ENCODE measurements at regions not wholly inside any gene's neighbourhood (a gene's known extent, or its start where the extent isn't known, plus 50 kb on each side); places are given as distances from the start of the nearest gene placed in this dataset.

- intact Hi-C loops (cut with micrococcal nuclease) = no loop called here
Measured at GRCh38 chr14:22011253-22011642, 337.6 kb upstream of the OR4E1 start.

- intact Hi-C loops (cut with micrococcal nuclease) = no loop called here
Measured at GRCh38 chr14:22010545-22011252, 337.1 kb upstream of the OR4E1 start.

GRCh38 chr14:22008766-22009165 lies 335.1 kb upstream of the OR4E1 start:
- intact Hi-C loops (cut with micrococcal nuclease) = no loop called here

GRCh38 chr14:22007784-22008412 lies 334.3 kb upstream of the OR4E1 start:
- intact Hi-C loops (cut with micrococcal nuclease) = no loop called here

DNA sequence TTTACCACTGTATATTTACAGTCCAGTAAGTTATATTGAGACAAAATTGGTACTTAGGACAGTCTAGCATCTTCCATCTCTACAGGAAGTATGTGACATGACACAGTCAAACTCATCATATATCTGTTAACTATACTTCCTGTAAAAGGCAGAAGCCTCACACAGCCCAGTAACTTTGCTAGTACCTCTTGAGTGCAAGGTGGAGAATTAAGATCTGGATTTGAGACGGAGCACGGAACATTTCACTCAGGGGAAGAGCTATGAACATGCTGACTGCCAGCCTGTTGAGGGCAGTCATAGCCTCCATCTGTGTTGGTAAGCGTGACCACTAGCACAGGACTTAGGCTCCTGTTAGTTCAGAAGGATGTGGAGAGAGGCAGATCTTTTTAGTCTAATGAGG lies 333.7 kb upstream of the OR4E1 start:
- intact Hi-C loops (cut with micrococcal nuclease) = no loop called here

- intact Hi-C loops (cut with micrococcal nuclease) = loop anchor here (2.0 kb wide), 3 partner anchors 43 to 95 kb away; no protein-coding TSS in a partner anchor
Measured at GRCh38 chr14:22003461-22003860, 329.8 kb upstream of the OR4E1 start.

- intact Hi-C loops (cut with micrococcal nuclease) = loop anchor here (2.0 kb wide), 3 partner anchors 44 to 96 kb away; no protein-coding TSS in a partner anchor
Measured at GRCh38 chr14:22002860-22003284, 329.3 kb upstream of the OR4E1 start.

DNA sequence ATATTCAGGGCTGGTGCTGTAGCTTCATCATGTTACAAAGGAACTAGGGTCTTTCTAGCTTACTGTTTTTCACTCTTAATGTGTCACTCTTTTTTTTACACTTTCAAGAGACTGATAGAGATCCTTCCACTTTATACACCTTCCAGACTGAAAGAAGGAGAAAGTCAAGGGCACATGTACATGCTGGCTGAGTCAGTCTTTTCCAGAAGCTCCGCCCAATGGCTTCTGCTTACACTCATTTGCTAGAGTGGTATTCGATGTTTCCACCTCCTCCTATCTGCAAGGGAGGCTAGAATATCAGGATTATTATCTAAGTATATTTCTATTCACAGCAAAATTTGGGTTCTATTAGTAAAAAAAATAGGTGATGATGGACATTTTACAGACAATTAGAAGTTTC lies 325.8 kb upstream of the OR4E1 start:
- intact Hi-C loops (cut with micrococcal nuclease) = loop anchor here (1.0 to 5.0 kb wide), 2 partner anchors 9 to 498 kb away; no protein-coding TSS in a partner anchor

GRCh38 chr14:21997300-21997699 lies 323.7 kb upstream of the OR4E1 start:
- intact Hi-C loops (cut with micrococcal nuclease) = loop anchor here (2.0 to 5.0 kb wide), 3 partner anchors 18 to 560 kb away; no protein-coding TSS in a partner anchor

DNA sequence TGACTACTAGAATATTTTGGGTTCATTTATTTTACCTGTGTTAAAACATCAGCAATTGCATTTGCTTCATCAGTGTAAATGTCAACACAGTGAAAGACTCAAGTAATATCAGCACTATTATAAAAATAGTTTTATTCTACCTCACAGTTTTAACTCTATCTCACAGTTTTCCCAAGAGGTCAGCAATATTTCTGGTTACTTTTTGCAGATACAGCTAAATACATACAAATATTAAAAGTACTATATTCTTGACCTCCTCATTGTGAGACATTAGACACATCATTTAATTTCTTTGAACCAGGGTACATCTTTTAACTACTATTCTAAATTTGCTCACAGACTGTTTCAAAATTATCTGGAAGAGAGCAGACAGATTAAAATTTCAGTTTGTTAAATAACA lies 321.7 kb upstream of the OR4E1 start:
- intact Hi-C loops (cut with micrococcal nuclease) = loop anchor here (5.0 kb wide), 1 partner anchor 502 kb away; no protein-coding TSS in a partner anchor

DNA sequence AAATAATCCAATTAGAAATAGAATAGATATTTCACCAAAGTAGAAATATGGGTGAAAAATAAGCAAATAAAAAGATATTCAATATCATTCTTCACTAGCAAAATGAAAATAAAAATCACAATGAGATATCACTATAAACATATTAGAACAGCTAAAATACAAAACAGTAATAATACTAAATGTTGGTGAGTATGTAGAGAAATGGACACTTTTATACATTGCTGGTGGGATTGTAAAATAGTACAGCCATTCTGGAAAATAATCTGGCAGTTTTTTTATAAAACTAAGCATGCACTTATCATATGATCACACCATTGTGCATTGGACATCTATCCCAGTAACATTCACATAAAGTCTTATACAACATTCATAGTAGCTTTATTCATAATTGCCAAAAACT lies 320.2 kb upstream of the OR4E1 start:
- intact Hi-C loops (cut with micrococcal nuclease) = loop anchor here (5.0 kb wide), 2 partner anchors 77 to 858 kb away; no protein-coding TSS in a partner anchor

DNA sequence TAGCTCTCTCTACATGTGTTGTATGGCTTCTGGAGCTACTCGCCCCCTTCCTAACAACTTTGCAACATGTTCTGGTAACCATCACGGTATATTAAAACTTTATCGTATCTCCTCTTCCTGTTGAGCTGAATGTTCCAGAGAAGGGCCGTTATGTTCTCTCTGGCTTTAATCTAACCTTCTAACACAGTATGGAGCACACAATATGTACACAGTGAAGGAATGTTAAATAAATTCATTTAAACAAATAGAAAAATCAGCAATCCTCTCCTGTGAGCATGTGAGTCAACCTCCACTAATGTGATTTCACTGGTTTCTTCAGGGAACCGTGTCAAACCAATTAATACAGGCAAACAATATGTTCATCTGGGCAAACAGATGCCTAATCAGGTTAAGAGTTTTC lies 319.5 kb upstream of the OR4E1 start:
- intact Hi-C loops (cut with micrococcal nuclease) = loop anchor here (5.0 kb wide), 2 partner anchors 76 to 859 kb away; no protein-coding TSS in a partner anchor

GRCh38 chr14:21991130-21991529 lies 317.5 kb upstream of the OR4E1 start:
- intact Hi-C loops (cut with micrococcal nuclease) = loop anchor here (5.0 kb wide), 2 partner anchors 74 to 861 kb away; no protein-coding TSS in a partner anchor

- intact Hi-C loops (cut with micrococcal nuclease) = loop anchor here (1.0 to 5.0 kb wide), 4 partner anchors 9 to 862 kb away; no protein-coding TSS in a partner anchor
Measured at GRCh38 chr14:21990116-21990515, 316.5 kb upstream of the OR4E1 start.

- intact Hi-C loops (cut with micrococcal nuclease) = no loop called here
Measured at GRCh38 chr14:21989090-21989489, 315.5 kb upstream of the OR4E1 start.

- intact Hi-C loops (cut with micrococcal nuclease) = no loop called here
Measured at GRCh38 chr14:21988413-21988812, 314.8 kb upstream of the OR4E1 start.

GRCh38 chr14:21987937-21988336 lies 314.3 kb upstream of the OR4E1 start:
- intact Hi-C loops (cut with micrococcal nuclease) = no loop called here

- intact Hi-C loops (cut with micrococcal nuclease) = no loop called here
Measured at GRCh38 chr14:21985081-21985480, 311.5 kb upstream of the OR4E1 start.

GRCh38 chr14:21978999-21979314 lies 305.3 kb upstream of the OR4E1 start:
- intact Hi-C loops (cut with micrococcal nuclease) = loop anchor here (1.0 to 5.0 kb wide), 5 partner anchors 11 to 591 kb away; no protein-coding TSS in a partner anchor

- intact Hi-C loops (cut with micrococcal nuclease) = loop anchor here (1.0 to 5.0 kb wide), 5 partner anchors 12 to 592 kb away; no protein-coding TSS in a partner anchor
Measured at GRCh38 chr14:21978184-21978998, 304.8 kb upstream of the OR4E1 start.

DNA sequence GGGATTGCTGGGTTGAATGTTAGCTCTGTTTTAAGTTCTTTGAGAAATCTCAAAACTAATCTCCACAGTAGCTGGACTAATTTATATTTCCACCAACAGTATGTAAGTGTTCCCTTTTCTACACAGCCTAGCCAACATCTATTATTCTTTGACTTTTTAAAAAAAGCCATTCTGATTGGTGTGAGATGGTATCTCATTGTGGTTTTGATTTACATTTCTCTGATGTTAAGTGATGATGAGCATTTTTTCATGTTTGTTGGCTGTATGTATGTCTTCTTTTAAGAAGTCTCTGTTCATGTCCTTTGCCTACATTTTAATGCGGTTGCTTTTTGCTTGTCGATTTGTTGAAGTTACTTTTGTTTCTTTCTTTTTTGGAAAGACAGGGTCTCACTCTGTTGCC lies 301.1 kb upstream of the OR4E1 start:
- intact Hi-C loops (cut with micrococcal nuclease) = loop anchor here (5.0 kb wide), 1 partner anchor 32 kb away; no protein-coding TSS in a partner anchor

Measured in T-helper 1 cell treated with Interleukin-12 subunit alpha and Interleukin-12 subunit beta and Interleukin-4 antibody, amounts not matched to agents 30 ng/mL and 1 ng/mL, for 36 hours (primary cell).